HFF-Myc (cell line): ENCODE measurements at regions not wholly inside any gene's neighbourhood (a gene's known extent, or its start where the extent isn't known, plus 50 kb on each side); places are given as distances from the start of the nearest gene placed in this dataset.

Source experiments
- DNase-seq: peaks from one replicate; pipeline ENCODE4 v3.0.0-alpha.2; 2011; ENCODE audit warnings: low read depth; ENCODE audit errors: extremely low read depth
- H3K4me3 ChIP-seq: replicated peaks from 2 replicates; pipeline ENCODE4 v1.5.1; 2011; ENCODE audit warnings: low read depth, mild to moderate bottlenecking, control low read depth, low read length
- TF ChIP-seq, protein P1 (sequence below): IDR thresholded peaks from 2 replicates; pipeline ENCODE4 v1.5.1; 2012; ENCODE audit warnings: mild to moderate bottlenecking, low read depth, low read length, control low read depth; ENCODE audit errors: missing control alignments

DNA sequence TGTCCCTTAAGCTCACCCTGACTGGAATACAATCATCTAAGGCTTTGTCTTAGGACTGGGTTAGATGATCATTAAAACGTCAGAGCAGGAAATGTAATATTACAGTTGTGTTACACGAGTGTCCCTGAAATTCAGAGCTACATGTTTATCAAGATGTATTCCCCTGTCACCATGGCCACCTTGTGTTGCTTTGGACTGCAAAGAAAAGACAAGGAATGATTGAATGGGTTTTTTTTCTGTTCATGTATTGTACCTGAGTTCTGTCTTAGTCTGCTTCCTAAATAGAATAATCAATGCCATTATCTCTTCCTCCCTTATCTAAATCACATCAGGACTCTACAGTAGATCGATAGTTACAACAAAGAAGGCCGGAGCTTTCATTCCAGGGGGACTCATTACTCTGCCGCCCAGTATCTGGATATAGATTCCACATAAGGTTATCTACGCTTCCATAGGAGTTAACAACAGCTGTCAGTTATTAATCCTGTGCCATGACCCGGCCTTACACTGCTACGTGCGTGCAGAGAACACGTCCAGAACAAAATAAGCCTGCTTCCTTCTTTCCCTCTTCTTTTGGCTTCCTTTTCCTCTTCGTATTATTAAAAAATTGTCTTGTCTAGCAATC is 274.1 kb upstream of the SASH1 start:
- TF ChIP-seq, protein P1, sequence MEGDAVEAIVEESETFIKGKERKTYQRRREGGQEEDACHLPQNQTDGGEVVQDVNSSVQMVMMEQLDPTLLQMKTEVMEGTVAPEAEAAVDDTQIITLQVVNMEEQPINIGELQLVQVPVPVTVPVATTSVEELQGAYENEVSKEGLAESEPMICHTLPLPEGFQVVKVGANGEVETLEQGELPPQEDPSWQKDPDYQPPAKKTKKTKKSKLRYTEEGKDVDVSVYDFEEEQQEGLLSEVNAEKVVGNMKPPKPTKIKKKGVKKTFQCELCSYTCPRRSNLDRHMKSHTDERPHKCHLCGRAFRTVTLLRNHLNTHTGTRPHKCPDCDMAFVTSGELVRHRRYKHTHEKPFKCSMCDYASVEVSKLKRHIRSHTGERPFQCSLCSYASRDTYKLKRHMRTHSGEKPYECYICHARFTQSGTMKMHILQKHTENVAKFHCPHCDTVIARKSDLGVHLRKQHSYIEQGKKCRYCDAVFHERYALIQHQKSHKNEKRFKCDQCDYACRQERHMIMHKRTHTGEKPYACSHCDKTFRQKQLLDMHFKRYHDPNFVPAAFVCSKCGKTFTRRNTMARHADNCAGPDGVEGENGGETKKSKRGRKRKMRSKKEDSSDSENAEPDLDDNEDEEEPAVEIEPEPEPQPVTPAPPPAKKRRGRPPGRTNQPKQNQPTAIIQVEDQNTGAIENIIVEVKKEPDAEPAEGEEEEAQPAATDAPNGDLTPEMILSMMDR = no peak
- DNase-seq = no peak

DNA sequence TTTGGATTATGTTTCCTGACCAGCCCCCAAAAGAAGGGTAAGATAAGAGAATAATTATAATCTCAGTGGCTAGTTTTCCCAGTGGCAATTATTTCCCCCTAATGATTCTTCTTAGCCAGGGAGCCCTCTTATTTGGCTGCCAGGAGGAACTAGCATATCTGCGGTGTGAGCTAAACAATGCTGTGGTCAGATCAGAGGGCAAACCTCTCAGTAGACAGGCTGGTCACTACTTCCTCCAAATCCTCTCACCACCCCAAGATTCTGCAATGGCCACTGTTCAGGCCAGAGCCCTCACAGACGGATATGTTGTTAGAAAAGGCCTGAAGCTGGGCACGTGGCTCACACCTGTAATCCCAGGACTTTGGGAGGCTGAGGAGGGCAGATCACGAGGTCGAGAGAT is 273.4 kb upstream of the SASH1 start:
- no peak for DNase-seq

More for the DNA sequence above, 274.1 kb upstream of the SASH1 start:
- H3K4me3 ChIP-seq = no peak overlapping the region

DNA sequence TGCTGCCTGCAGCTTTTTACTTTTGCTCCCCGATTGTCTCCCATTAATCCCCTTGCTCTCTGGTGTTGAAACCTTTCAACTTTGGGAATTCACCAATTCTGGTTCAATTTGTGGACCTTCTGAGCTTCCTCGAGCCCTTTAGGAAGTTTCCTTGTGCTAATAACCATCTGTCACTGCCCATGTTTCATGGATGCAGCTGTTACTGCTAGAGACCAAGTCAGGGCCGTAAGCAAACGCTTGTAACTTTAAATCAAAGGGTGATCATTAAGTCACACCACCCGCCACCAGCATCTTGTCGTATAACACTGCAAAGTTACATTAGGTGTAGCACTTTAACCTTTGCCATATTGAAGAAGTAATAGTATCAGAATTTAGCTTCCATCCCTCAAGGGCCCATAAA is 268.3 kb upstream of the SASH1 start:
- TF ChIP-seq, protein P1 = no peak
- DNase-seq = no peak
- H3K4me3 ChIP-seq = no peak overlapping the region

More for the DNA sequence above, 273.4 kb upstream of the SASH1 start:
- no peak overlapping the region for H3K4me3 ChIP-seq
- TF ChIP-seq, protein P1 = no peak

DNA sequence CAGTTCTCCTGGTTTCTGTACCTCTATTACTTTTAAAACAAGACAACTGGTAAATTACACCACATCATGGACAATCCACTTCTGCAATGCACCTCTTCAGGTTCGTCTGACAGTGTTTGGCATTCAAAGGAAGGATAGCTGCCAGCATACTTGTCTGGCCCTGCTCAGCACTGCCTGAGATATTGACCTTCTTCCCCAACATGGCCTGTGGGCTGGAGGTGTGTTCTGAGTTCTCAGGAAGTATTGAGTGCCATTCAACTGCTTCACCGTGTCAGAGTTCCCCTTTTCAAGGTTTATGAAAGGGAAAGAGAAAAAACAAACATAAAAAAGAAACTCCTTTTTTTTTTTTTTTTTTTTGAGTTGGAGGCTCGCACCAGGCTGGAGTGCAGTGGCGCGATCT is 267.9 kb upstream of the SASH1 start:
- H3K4me3 ChIP-seq = no peak overlapping the region
- TF ChIP-seq, protein P1 = no peak
- no peak for DNase-seq

DNA sequence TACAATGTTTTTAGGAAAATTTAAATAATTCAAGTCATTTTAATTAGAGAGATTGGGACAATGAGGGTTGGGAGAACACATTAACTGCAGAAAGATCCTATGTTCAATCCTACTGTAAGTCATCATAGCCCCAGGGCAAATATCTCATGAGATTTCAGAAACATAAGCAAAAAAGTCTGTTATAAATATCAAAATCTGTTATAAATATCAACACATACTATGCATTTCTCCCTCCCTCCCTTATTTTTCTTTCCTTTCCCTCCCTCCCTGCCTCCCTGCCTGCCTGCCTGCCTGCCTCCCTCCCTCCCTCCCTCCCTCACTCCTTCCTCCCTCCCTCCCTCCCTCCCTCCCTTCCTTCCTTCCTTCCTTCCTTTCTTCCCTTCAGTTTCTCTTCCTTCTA is 267.3 kb upstream of the SASH1 start:
- TF ChIP-seq, protein P1 = no peak
- no peak overlapping the region for H3K4me3 ChIP-seq
- DNase-seq = no peak

DNA sequence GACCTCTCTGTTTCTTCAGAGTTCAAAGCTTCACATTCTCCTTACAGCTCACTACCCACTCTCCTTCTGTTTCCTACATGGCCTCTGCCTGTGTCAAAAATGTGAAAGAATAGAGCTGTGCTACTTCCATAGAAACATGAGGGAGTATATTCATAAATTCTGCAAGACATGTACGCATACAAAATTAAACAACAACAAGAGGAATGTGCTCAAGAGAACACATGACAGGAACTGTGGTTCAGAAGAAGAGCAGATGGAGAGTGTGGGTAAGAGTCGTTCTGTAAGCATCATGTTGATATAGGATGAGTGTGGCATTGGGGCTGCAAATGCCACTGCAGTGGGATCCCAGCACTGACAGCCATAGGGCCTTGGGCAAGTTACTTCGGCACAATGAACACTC is 266.6 kb upstream of the SASH1 start:
- TF ChIP-seq, protein P1 = no peak
- no peak for DNase-seq
- no peak overlapping the region for H3K4me3 ChIP-seq

DNA sequence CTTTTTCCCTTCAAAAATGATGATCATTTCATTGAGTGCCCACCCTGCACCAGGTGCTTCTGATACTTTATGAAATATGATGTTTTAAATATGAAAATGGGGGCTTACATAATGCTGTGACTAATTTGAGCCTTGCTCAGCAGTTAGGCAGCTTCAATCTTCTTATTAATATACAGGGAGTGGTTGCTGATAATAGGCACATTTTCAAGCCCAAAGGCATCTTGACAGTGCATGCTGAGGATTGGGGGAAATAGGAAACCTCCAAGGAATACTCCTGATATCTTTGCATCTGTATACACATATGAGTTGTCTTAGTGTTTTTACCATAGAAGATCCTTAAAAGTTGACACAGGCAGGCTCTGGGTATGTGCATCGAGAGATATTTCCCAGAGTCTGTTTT is 262.3 kb upstream of the SASH1 start:
- no peak for DNase-seq
- TF ChIP-seq, protein P1 = no peak
- H3K4me3 ChIP-seq = no peak overlapping the region
